GM12873 (cell line): ENCODE measurements at regions not wholly inside any gene's neighbourhood (a gene's known extent, or its start where the extent isn't known, plus 50 kb on each side); places are given as distances from the start of the nearest gene placed in this dataset.

Source experiments
- CTCF ChIP-seq: IDR thresholded peaks from 2 replicates; pipeline ENCODE4 v1.5.1; 2012; ENCODE audit warnings: low read depth, mild to moderate bottlenecking, moderate library complexity, low read length, control low read depth; ENCODE audit not compliant: insufficient read depth; ENCODE audit errors: missing control alignments

GRCh38 chr13:44833139-44833538, 156.1 kb downstream of the NUFIP1 start:
- no peak for TF ChIP-seq CTCF

- no peak for TF ChIP-seq CTCF
These were observed 162.5 kb downstream of the NUFIP1 start for GRCh38 chr13:44826591-44827350.

GRCh38 chr13:44825953-44826352, 163.3 kb downstream of the NUFIP1 start:
- TF ChIP-seq CTCF, result no peak

- no peak for TF ChIP-seq CTCF
These were observed 167.0 kb downstream of the NUFIP1 start for GRCh38 chr13:44822291-44822690.

GRCh38 chr13:44819772-44820171, 169.5 kb downstream of the NUFIP1 start:
- TF ChIP-seq CTCF, result no peak

GRCh38 chr13:44819245-44819644, 170.0 kb downstream of the NUFIP1 start:
- no peak for TF ChIP-seq CTCF

- TF ChIP-seq CTCF, result no peak
These were observed 170.8 kb downstream of the NUFIP1 start for GRCh38 chr13:44818428-44818827.

GRCh38 chr13:44818016-44818415, 171.3 kb downstream of the NUFIP1 start:
- no peak for TF ChIP-seq CTCF
